SU-DHL-6 (cell line): ENCODE measurements at regions not wholly inside any gene's neighbourhood (a gene's known extent, or its start where the extent isn't known, plus 50 kb on each side); places are given as distances from the start of the nearest gene placed in this dataset.

Experiments
- H2AFZ ChIP-seq: fragments of 200-600 bp; sonication (generic); 2 replicates; pipeline ENCODE4 v1.6.1; 2014; ENCODE audit warnings: low read depth, mild to moderate bottlenecking, moderate library complexity, mixed read lengths, antibody characterized with exemption, low read length; ENCODE audit not compliant: severe bottlenecking
- H3F3A ChIP-seq: fragments of 200-600 bp; shearing (Covaris generic); 2 replicates; pipeline ENCODE4 v1.6.0; 2016; ENCODE audit warnings: antibody characterized with exemption, mild to moderate bottlenecking; ENCODE audit not compliant: insufficient read depth
- H3K27ac ChIP-seq: fragments of 200-600 bp; sonication (generic); 2 replicates; pipeline ENCODE4 v1.5.1; 2016; ENCODE audit warnings: low read depth, mild to moderate bottlenecking, low read length, moderate library complexity, mixed read lengths
- H3K27me3 ChIP-seq: fragments of 200-600 bp; sonication (generic), shearing (Covaris generic); 2 replicates; pipeline ENCODE4 v1.6.0; 2014; ENCODE audit warnings: mild to moderate bottlenecking, low read length
- H3K36me3 ChIP-seq: fragments of 200-600 bp; sonication (generic); 2 replicates; pipeline ENCODE4 v1.6.1; 2014; ENCODE audit warnings: mild to moderate bottlenecking, low read length, mixed read lengths
- H3K4me2 ChIP-seq: fragments of 300-600, 200-600 bp; shearing (Covaris generic), sonication (generic); 2 replicates; pipeline ENCODE4 v1.6.0; 2014; ENCODE audit warnings: low read length, low read depth, mild to moderate bottlenecking; ENCODE audit not compliant: poor library complexity, severe bottlenecking
- H3K4me3 ChIP-seq: fragments of 200-600 bp; sonication (generic); 2 replicates; pipeline ENCODE4 v1.5.1; 2014; ENCODE audit warnings: antibody characterized with exemption, low read length, mild to moderate bottlenecking, mixed read lengths; ENCODE audit not compliant: insufficient read depth, poor library complexity, severe bottlenecking
- H3K79me2 ChIP-seq: fragments of 200-600 bp; sonication (generic); 2 replicates; pipeline ENCODE4 v1.6.1; 2014; ENCODE audit warnings: mild to moderate bottlenecking, low read length, moderate library complexity; ENCODE audit not compliant: insufficient read depth
- H3K9ac ChIP-seq: fragments of 200-600 bp; sonication (generic); 2 replicates; pipeline ENCODE4 v1.7.0; 2014; ENCODE audit warnings: mild to moderate bottlenecking, low read length
- H3K9me2 ChIP-seq: fragments of 200-600 bp; sonication (generic); replicated peaks from 2 replicates; pipeline ENCODE4 v1.6.1; 2014; ENCODE audit warnings: low read length; ENCODE audit not compliant: insufficient read depth
- H3K9me3 ChIP-seq: fragments of 200-600 bp; sonication (generic); 2 replicates; pipeline ENCODE4 v1.6.1; 2014; ENCODE audit warnings: low read length, mixed read lengths; ENCODE audit not compliant: insufficient read depth
- H4K20me1 ChIP-seq: fragments of 200-600 bp; sonication (generic); 2 replicates; pipeline ENCODE4 v1.6.1; 2014; ENCODE audit warnings: low read depth, mild to moderate bottlenecking, antibody characterized with exemption, low read length, moderate library complexity, mixed read lengths
- CTCF ChIP-seq: fragments of 200-600 bp; sonication (generic); IDR thresholded peaks from one replicate; pipeline ENCODE4 v1.5.1; 2017; ENCODE audit warnings: antibody characterized with exemption, mild to moderate bottlenecking, low read length, moderate library complexity; ENCODE audit not compliant: insufficient read depth, poor library complexity, severe bottlenecking
- EZH2phosphoT487 ChIP-seq: fragments of 200-600 bp; sonication (generic), shearing (Covaris generic); conservative IDR thresholded peaks from 2 replicates; pipeline ENCODE4 v1.6.1; 2018; ENCODE audit warnings: mild to moderate bottlenecking, antibody characterized with exemption, low read length, moderate library complexity, mixed read lengths

- H3F3A ChIP-seq: no peaks in the 10 kb centered on the region
- no peaks in the 10 kb centered on the region for H3K36me3 ChIP-seq
- no peaks in the 10 kb centered on the region for H4K20me1 ChIP-seq
- no peak overlapping the region for H3K27ac ChIP-seq
- no peaks in the 10 kb centered on the region for H3K9me2 ChIP-seq
- no peak overlapping the region for H3K4me2 ChIP-seq
- H2AFZ ChIP-seq: no peak overlapping the region
- no peaks in the 10 kb centered on the region for H3K79me2 ChIP-seq
- H3K9ac ChIP-seq: no peak overlapping the region
- H3K9me3 ChIP-seq: no peaks in the 10 kb centered on the region
- TF ChIP-seq EZH2phosphoT487: no peak
- no peak for TF ChIP-seq CTCF
- H3K4me3 ChIP-seq: no peak overlapping the region
- no peaks in the 10 kb centered on the region for H3K27me3 ChIP-seq
Observed at GRCh38 chr9:19999491-20000057, 210.7 kb upstream of the SLC24A2 start.

GRCh38 chr9:19998823-19999455 lies 210.1 kb upstream of the SLC24A2 start:
- Histone ChIP-seq H3K27me3 (no peaks in the 10 kb centered on the region), H3K9ac (no peak overlapping the region), H2AFZ (peak overlapping the region; percentile 75), H3K9me3 (no peaks in the 10 kb centered on the region), H3K79me2 (no peaks in the 10 kb centered on the region), H3K27ac (no peak overlapping the region), H3K9me2 (no peaks in the 10 kb centered on the region), H3K4me2 (no peak overlapping the region), H4K20me1 (no peaks in the 10 kb centered on the region), H3K4me3 (no peak overlapping the region), H3F3A (no peaks in the 10 kb centered on the region), H3K36me3 (no peaks in the 10 kb centered on the region)
- TF ChIP-seq CTCF (no peak), EZH2phosphoT487 (no peak)

- no peak overlapping the region for H3K4me2 ChIP-seq
Observed at GRCh38 chr9:19998153-19998552, 209.3 kb upstream of the SLC24A2 start.

More at GRCh38 chr9:19998153-19998552, 209.3 kb upstream of the SLC24A2 start:
- Histone ChIP-seq H4K20me1 (no peaks in the 10 kb centered on the region), H3K4me3 (no peak overlapping the region), H3F3A (no peaks in the 10 kb centered on the region), H3K27me3 (no peaks in the 10 kb centered on the region), H3K27ac (no peak overlapping the region), H3K36me3 (no peaks in the 10 kb centered on the region), H2AFZ (peak overlapping the region; percentile 75), H3K79me2 (no peaks in the 10 kb centered on the region), H3K9me3 (no peaks in the 10 kb centered on the region), H3K9ac (no peak overlapping the region), H3K9me2 (no peaks in the 10 kb centered on the region)
- no peak for TF ChIP-seq CTCF
- TF ChIP-seq EZH2phosphoT487: no peak
